Stimulated activated memory B cell treated with anti-CD40 and anti-IgM and Interleukin-4, amounts not matched to agents 10 μg/mL and 1 μg/mL and 100 μg/mL, for 72 hours (primary cell): ENCODE measurements at regions not wholly inside any gene's neighbourhood (a gene's known extent, or its start where the extent isn't known, plus 50 kb on each side); places are given as distances from the start of the nearest gene placed in this dataset.
"Not testable (repeated sequence)": the region's sequence is repeated elsewhere in the genome, so short reads cannot be mapped to it uniquely, and the experiment has no call there.

Experiments used
- ATAC-seq: fragments of 150-1000 bp; cut with Tn5 transposase; 2 replicates; pipeline ENCODE4 v1.10.0; 2021
- H3K27ac Mint-ChIP-seq: one replicate; pipeline ENCODE4 v1.8.0; 2022; ENCODE audit warnings: mild to moderate bottlenecking, mixed read lengths
- H3K27me3 Mint-ChIP-seq: one replicate; pipeline ENCODE4 v1.8.0; 2022; ENCODE audit warnings: mixed read lengths
- H3K36me3 Mint-ChIP-seq: one replicate; pipeline ENCODE4 v1.8.0; 2022; ENCODE audit warnings: mixed read lengths
- H3K4me1 Mint-ChIP-seq: one replicate; pipeline ENCODE4 v1.8.0; 2022; ENCODE audit warnings: mixed read lengths
- H3K4me3 Mint-ChIP-seq: one replicate; pipeline ENCODE4 v1.8.0; 2022; ENCODE audit warnings: mild to moderate bottlenecking, moderate library complexity, mixed read lengths
- H3K9me3 Mint-ChIP-seq: one replicate; pipeline ENCODE4 v1.8.0; 2022; ENCODE audit warnings: mixed read lengths

DNA sequence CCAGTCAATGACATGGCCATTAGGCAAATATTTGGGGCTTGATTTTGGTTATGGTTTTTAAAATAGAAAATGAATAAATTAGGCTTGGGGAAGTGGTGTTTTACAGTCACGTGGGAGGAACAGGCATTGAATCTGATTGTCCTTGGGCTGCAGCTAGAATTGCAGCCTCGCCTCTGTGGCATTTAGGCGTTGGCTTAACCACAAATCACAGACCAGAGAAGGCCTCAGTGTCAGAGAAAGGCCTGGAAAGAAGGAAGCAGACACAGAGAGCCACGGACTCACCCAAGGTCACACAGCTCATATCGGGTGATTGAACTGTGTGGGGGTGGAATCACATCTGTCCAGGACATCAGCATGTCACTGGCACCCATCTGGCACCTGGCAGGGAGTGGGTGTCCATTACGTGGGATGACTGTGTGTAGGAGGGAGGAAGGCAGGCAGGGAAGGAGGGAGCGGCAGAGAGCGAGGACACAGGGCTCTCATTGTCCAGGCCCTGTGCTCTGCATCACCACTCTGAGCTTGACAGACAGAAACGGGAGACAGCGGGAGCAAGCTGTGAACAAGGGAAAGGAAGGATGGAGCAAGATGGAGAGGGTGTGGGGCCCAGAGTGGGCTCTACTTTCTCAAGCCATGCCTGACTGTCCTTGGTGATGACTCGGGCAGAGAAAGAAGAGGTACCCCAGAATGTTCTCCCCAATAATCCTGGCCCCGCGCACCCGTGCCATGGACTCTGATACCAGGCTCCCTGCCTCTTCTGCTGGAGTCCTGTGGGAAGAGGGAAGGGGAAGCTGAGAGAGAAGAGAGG, 186.4 kb downstream of the FAM43A start:
- H3K4me3 Mint-ChIP-seq = peak overlapping the region; percentile 68
- H3K9me3 Mint-ChIP-seq = no peaks in the 10 kb centered on the region
- H3K36me3 Mint-ChIP-seq = no peaks in the 10 kb centered on the region
- ATAC-seq = peak; percentile 78
- H3K27me3 Mint-ChIP-seq = peaks cover 28% of the 10 kb centered on the region
- H3K27ac Mint-ChIP-seq = peak overlapping the region; percentile 76
- H3K4me1 Mint-ChIP-seq = peaks cover 21% of the 10 kb centered on the region

DNA sequence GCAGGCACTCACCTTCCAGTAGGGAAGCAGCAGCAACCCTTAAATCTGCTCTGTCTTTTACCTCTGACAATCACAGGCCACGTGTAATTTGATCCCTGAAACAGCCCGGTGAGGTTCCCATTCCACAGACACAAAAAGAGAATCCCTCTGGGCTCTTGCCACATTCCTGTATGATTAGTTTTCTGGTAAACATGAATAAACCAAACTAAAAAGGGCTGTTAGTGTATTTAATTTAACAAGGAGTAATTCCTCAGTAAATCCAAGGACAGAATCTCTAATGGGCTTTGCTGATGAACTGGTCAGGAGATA, 186.9 kb downstream of the FAM43A start:
- Mint-ChIP-seq H3K4me1 (peaks cover 21% of the 10 kb centered on the region), H3K27ac (no peak overlapping the region), H3K9me3 (no peaks in the 10 kb centered on the region), H3K4me3 (no peak overlapping the region), H3K27me3 (peaks cover 34% of the 10 kb centered on the region), H3K36me3 (no peaks in the 10 kb centered on the region)
- no peak for ATAC-seq

DNA sequence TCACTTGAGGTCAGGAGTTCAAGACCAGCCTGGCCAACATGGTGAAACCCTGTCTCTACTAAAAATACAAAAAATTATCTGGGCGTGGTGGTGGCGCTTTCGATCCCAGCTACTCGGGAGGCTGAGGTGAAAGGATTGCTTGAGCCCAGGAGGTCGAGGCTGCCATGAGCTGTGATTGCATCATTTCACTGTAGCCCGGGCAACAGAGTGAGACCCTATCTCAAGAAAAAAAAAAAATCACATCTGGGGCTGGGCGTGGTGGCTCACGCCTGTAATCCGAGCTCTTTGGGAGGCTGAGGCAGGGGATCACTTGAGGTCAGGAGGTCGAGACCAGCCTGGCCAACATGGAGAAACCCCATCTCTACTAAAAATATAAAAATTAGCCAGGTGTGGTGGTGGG, 187.8 kb downstream of the FAM43A start:
- H3K4me3 Mint-ChIP-seq = not testable (repeated sequence)

DNA sequence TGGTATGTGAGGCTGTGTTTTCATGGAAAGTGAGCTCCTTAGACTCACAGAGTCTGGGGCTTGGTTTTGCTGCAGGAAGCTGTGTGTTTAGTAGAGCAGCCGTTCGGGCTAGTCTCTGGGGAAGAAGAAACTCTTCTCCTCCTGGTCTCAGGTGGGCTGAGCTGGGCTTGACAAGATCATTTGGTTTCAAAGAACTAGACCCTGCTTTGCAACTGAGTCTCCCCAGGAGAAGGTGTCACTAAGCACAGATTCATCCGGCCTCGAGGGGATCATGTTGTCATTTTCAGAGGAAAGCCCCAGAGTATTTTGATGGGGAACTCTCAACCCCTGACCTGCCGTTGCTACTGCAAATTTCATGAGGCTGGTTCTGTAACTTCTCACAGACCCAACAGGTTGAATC, 188.5 kb downstream of the FAM43A start:
- H3K4me1 Mint-ChIP-seq = peaks cover 24% of the 10 kb centered on the region
- no peak for ATAC-seq
- H3K4me3 Mint-ChIP-seq = no peak overlapping the region
- H3K9me3 Mint-ChIP-seq = no peaks in the 10 kb centered on the region
- H3K36me3 Mint-ChIP-seq = no peaks in the 10 kb centered on the region
- H3K27ac Mint-ChIP-seq = no peak overlapping the region
- peaks cover 26% of the 10 kb centered on the region for H3K27me3 Mint-ChIP-seq

More for the DNA sequence above, 187.8 kb downstream of the FAM43A start:
- H3K4me1 Mint-ChIP-seq = peaks cover 21% of the 10 kb centered on the region
- ATAC-seq, H3K36me3 Mint-ChIP-seq, H3K27ac Mint-ChIP-seq, H3K9me3 Mint-ChIP-seq: not testable (repeated sequence)
- peaks cover 33% of the 10 kb centered on the region for H3K27me3 Mint-ChIP-seq

DNA sequence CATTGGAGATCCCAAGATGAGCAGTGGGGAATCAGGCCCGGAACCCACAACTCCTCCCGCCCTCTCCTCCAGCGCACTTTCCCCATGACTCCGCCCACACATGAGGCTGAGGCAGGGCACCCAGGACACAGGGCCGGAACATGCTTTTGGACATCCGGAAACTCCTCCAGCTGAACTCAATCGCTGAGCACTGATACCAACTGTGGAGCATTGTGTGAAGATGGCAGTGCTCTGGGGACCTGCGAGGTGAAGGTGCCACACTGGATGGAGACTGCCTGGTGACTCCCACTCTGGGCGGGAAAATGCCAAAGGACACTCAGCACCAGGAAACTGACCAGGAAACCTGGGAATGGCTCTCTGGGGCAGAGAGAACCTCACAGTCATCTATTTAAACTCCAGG, 189.1 kb downstream of the FAM43A start:
- Mint-ChIP-seq H3K4me3 (no peak overlapping the region), H3K9me3 (no peaks in the 10 kb centered on the region), H3K4me1 (peaks cover 29% of the 10 kb centered on the region), H3K36me3 (no peaks in the 10 kb centered on the region), H3K27ac (no peak overlapping the region), H3K27me3 (peaks cover 24% of the 10 kb centered on the region)
- ATAC-seq = no peak

DNA sequence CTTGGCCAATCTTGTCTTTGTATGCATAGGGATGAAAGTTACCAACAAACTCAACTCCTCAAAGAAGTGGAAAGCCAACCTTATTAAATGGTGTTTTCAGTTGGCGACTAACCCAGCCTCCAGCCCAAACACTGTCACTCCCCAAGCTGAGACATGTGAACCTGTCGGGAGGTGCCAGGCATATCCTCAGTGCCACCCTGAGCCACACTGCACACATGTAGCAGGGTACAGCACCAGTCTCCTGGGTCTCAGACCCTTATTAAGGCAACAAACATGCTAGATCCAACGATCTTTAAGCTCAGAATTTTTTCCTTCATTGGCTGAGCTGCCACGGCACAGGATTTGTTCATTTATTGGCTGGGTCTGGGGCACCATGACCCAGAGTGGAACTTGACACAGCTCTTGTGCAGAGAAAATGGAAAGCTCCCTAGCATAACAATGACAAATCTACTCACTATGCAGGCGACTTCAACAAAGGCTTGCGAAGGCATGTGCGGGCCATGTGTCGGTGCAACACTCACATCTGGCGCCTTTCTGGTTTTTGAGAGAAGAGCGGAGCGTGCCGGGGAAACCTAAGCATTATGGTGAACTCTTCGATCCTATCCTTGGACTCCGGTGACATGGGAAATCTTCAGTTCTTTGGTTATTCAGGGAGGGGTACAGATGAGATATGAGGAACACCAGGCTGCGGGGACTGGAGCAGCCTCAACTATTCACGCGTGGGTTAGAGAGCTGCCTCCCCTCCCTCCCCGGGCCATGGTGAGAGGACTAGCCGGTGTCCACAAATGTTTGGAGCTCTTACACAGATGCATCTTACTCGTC, 190.1 kb downstream of the FAM43A start:
- ATAC-seq = no peak
- H3K27me3 Mint-ChIP-seq = peaks cover 24% of the 10 kb centered on the region
- no peak overlapping the region for H3K4me3 Mint-ChIP-seq
- H3K4me1 Mint-ChIP-seq = peaks cover 38% of the 10 kb centered on the region
- H3K9me3 Mint-ChIP-seq = no peaks in the 10 kb centered on the region
- no peaks in the 10 kb centered on the region for H3K36me3 Mint-ChIP-seq
- no peak overlapping the region for H3K27ac Mint-ChIP-seq

DNA sequence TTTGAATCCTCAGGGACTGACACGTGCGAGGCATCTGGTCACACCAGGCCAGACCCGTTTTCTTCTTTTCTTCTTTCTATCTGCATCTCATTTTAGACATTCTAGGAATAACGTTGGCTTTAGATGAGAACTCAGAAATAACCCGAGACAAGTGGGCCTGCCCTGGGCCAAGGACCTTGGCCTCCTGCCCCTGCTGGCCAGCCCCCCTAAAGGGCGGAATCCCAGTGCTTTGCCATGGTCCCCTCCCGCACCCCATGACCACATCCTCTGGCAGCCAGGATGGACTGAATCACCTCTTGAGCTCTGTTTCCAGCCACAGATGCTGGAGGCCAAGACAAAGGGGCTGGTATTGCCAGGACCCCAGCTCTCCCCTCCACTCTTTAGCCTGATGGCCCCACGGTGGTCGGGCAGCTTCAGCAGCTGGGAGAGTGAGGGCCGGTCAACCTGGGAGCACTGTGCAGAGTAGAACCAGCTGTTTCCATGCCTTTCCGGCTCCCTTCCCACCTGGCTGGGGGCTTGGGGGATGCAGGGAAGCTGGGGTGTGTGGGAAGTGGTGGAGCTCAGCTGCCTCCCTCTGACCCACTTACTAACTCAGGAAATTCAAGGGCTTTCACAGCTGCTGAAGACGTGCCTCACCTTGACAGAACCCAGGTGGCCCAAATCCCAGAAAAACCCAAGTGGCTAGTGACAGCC, 190.9 kb downstream of the FAM43A start:
- no peak overlapping the region for H3K4me3 Mint-ChIP-seq
- no peak for ATAC-seq
- no peaks in the 10 kb centered on the region for H3K9me3 Mint-ChIP-seq
- H3K36me3 Mint-ChIP-seq = no peaks in the 10 kb centered on the region
- no peak overlapping the region for H3K27ac Mint-ChIP-seq
- H3K4me1 Mint-ChIP-seq = peaks cover 36% of the 10 kb centered on the region
- peaks cover 27% of the 10 kb centered on the region for H3K27me3 Mint-ChIP-seq

DNA sequence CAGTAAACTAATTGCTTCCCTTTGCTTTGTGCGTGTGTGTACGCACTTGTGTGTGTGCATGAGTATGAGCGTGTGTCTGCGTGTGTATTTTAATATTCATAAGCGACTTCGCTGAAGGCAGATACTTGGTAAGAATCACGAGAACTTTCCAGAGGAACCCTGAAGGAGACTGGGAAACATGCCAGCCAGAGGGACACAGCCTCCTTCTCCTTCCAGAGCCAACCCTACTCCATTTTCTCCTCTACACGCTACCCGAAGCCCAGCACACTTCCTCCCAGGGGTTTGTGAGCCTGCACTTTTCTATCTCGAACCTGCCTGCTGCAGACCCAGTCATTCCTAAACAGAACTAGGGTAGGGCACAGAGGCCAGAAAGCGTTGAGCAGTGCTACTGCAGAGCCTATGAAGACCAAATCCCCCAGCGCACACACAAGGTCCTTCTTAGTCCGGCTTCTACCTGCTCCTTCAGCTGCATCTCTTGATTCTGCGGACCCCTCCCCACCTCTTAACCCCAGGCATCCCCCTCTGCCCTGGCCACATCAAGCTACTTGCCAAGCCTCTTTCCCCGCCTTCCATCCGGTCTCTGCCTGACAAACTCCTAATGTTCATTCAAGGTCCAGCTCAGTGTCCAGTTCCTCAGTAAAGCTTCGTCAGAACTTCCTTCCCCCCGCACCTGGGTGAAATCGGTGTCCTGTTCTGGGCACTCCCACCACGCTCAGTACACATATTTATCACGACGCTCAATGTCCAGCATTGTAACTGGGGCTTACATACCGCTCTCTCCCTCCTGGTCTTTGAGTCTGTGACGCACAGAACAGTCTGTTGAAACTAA, 191.8 kb downstream of the FAM43A start:
- Mint-ChIP-seq H3K27ac (no peak overlapping the region), H3K9me3 (no peaks in the 10 kb centered on the region)
- no peak for ATAC-seq

DNA sequence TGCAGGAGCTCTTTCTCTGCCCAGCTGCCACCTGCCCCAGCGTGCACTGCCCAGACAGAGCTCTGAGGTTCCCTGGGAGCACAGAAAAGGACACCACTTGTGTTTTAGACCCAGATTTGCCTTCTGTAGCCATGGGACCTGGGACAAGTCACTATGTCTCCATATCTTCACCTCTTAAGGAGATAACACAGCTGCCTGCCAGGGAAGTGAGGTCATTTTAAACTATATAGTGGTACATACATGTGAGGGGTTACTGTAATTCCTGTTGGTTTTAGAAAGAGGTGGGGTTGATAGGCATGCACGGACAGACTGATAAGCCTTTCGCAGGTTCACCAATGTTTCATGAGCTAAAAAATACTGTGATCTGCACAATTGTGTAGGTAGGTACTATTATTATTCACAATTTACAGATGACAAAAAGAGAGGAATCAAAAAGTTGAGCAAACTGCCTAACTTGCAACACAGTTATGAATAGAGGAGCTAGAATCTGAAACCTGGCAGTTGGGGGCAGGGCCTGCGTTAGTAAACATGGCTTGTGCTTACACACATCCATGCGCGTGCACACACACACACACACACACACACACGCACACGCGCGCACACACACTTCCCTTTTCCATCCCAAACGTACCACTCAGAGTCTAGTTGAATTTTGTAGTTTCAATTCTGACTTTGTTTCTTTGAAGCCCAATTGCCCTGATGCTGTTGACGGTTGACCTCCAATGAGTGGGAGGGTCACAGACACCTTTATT, 193.6 kb downstream of the FAM43A start:
- Mint-ChIP-seq H3K4me3 (peak overlapping the region; percentile 8), H3K36me3 (no peaks in the 10 kb centered on the region), H3K9me3 (peaks cover 7% of the 10 kb centered on the region), H3K27me3 (peaks cover 35% of the 10 kb centered on the region), H3K27ac (peak overlapping the region; percentile 23), H3K4me1 (peaks cover 18% of the 10 kb centered on the region)
- peak; percentile 60 for ATAC-seq

More for the DNA sequence above, 191.8 kb downstream of the FAM43A start:
- Mint-ChIP-seq H3K4me1 (peaks cover 27% of the 10 kb centered on the region), H3K27me3 (peaks cover 35% of the 10 kb centered on the region), H3K36me3 (no peaks in the 10 kb centered on the region), H3K4me3 (no peak overlapping the region)

DNA sequence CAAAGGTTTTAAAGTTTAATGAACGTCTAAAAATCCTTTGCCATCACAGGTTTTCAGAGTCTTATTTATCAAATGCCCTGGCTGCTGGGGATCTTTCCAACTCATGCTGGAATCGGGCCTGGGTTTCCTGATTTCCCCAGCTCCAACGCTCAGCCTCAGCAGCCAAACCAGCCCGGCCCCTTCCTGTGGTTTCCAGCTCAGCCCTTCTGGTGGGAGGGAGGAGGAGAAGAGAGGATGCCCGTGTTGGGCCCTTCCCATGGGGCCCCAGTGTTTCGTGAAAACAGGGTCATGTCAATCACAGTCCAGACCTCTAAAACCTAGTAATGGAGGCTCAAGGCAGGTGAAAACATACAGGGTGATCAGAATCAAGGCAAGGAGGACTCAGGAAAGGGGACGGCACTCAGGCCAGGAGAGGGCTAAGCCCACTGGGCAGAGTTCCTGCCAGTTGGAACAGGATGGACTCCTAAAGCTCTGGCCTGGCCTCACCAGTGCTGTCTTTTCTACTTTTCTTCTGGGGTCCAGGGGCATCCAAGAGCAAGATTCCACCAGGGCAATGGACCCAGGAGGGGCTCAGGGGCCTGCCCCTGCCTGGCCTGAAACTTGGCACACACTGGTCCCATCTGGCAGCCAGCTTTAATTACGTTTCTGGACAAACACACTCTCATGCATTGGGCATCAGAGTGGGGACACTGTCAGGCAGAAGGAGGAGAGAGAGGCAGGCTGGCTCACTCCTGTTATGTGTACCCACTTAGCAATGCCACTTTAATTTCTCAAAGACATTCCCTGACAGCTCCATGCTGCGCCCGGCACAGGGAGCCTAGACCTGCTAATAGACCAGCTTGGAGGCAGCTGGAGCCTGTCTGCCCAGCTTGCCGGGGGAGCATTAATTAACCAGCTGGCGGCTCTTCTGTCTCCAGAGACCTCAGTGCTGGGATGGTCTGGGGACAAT, 194.6 kb downstream of the FAM43A start:
- no peak for ATAC-seq

DNA sequence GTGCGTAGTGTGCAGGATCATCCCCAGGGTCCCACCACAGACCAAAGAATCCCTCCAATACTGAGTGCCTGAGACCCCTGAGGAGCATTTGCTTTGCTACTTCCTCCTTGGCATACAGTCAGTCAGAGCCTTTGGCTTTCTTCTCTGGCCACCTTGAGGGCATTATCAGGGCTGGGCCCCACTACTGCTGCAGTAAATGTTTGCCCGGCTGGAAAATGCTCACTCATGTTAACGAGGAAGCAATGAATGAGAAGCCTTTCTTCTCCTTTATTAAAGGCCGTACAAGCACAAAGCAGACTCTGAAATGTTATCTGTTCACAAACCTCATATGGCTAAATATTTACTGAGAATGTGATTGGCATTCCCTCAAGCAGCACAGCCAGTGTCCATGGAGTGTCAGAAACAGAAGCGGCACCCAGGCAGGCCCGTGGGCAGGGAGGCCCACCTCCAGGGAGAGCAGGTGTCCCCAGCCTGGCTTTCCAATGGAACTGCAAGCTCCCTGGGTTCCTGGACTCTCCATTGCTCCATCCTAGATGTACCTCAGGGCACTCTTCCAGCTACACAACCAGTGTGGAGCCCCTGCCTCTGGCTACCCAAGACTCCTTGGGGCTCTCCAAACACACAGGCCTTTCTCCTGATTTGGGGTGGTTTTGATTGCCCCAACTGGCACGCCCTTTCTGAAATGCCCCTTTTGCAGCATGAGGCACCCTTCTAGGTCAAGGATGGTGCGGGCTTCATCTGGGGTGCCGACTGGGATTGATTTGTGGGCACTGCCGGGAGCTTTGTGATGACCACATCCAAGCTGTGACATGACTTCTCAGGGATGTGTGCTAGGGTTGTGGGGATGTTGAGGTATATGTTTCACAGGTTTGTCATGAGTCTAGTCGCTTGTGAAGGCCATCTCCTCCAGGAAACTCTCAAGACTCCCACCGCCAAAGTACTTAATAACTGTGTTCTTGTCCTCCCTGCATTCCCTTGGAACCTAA, 195.6 kb downstream of the FAM43A start:
- Mint-ChIP-seq H3K9me3 (peaks cover 7% of the 10 kb centered on the region), H3K27ac (no peak overlapping the region), H3K4me3 (no peak overlapping the region), H3K27me3 (peaks cover 32% of the 10 kb centered on the region), H3K4me1 (peaks cover 17% of the 10 kb centered on the region), H3K36me3 (no peaks in the 10 kb centered on the region)
- no peak for ATAC-seq

More for the DNA sequence above, 194.6 kb downstream of the FAM43A start:
- peaks cover 7% of the 10 kb centered on the region for H3K9me3 Mint-ChIP-seq
- peak overlapping the region; percentile 23 for H3K27ac Mint-ChIP-seq
- H3K36me3 Mint-ChIP-seq = no peaks in the 10 kb centered on the region
- peaks cover 17% of the 10 kb centered on the region for H3K4me1 Mint-ChIP-seq
- H3K27me3 Mint-ChIP-seq = peaks cover 35% of the 10 kb centered on the region
- no peak overlapping the region for H3K4me3 Mint-ChIP-seq

DNA sequence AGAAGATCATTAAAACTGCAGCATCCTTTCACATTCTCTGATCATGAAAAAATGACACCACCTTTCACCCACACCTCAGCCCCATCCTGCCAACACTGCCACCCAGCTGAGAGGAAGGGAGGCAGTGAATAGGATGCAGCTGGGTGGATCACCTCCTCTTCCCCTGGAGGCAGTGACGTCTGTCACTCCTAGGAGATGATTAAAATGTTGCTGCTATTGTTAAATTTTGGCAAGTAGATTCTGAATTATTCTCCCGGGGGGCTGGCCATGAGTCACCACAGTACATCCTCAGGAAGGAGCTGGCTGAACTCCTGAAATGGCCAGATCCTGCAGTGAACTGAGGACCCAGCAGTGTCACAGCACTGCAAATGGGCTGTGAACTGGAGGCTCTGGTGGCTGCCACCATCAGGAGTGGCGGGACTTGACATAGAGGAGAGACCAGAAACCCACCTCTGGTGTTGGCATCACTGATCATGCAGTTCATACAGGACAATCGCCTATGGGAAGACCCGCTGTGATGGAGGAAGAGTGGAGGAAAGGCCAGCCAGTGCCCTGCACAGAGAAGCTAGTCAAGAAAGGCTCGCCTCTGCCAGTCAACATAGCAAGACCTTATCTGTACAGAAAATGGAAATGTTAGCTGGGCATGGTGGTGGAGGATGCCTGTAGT, 199.1 kb downstream of the FAM43A start:
- H3K4me1 Mint-ChIP-seq = peaks cover 9% of the 10 kb centered on the region
- H3K9me3 Mint-ChIP-seq = peaks cover 12% of the 10 kb centered on the region
- no peak overlapping the region for H3K27ac Mint-ChIP-seq
- H3K4me3 Mint-ChIP-seq = no peak overlapping the region
- H3K36me3 Mint-ChIP-seq = peaks cover 6% of the 10 kb centered on the region
- peaks cover 11% of the 10 kb centered on the region for H3K27me3 Mint-ChIP-seq
- no peak for ATAC-seq
